Stomach (tissue), 8 donors: ENCODE measurements at regions not wholly inside any gene's neighbourhood (a gene's known extent, or its start where the extent isn't known, plus 50 kb on each side); places are given as distances from the start of the nearest gene placed in this dataset.

Experiments used
- DNase-seq, 2 donors: peaks; one replicate each; pipeline versions ENCODE4 v3.0.0 to v3.0.0-alpha.2; 2013 to 2019
- H3K27ac ChIP-seq, 5 donors: fragments of 200-600 bp in 4 of 5; sonication (generic) in 4 of 5; one replicate each; pipeline ENCODE4 v1.5.1; 2013 to 2019; ENCODE audit warnings: mild to moderate bottlenecking in 1 of 5, moderate library complexity in 1 of 5
- H3K27me3 ChIP-seq, 3 donors: fragments of 200-600 bp; sonication (generic); one replicate each; pipeline ENCODE4 v1.5.1; 2017 to 2019; ENCODE audit warnings: mixed run types in 1 of 3
- H3K36me3 ChIP-seq, 4 donors: fragments of 200-600 bp; sonication (generic); 1 replicate in 3 of 4; 2 replicates in 1 of 4; pipeline ENCODE4 v1.5.1; 2016 to 2019
- H3K4me1 ChIP-seq, 4 donors: fragments of 200-600 bp; sonication (generic); one replicate each; pipeline ENCODE4 v1.5.1; 2016 to 2019
- H3K4me3 ChIP-seq, 4 donors: fragments of 200-600 bp; sonication (generic) in 3 of 4; one replicate each; pipeline ENCODE4 v1.5.1; 2016 to 2019; ENCODE audit warnings: mild to moderate bottlenecking in 1 of 4
- H3K9me3 ChIP-seq, 4 donors: fragments of 200-600 bp; sonication (generic); one replicate each; pipeline ENCODE4 v1.5.1; 2016 to 2019
- EP300 ChIP-seq: sonication (generic); formaldehyde crosslinking; IDR thresholded peaks from one replicate; pipeline ENCODE4 v1.6.1; 2017; ENCODE audit warnings: antibody characterized with exemption
- POLR2A ChIP-seq, 4 donors: fragments of 450-650 bp; IDR thresholded peaks; one replicate each; pipeline ENCODE4 v1.6.1; 2016; ENCODE audit warnings: antibody characterized with exemption in 4 of 4, control low read depth in 2 of 4, mild to moderate bottlenecking in 1 of 4, moderate library complexity in 1 of 4
- POLR2AphosphoS5 ChIP-seq, 3 donors: sonication (generic); formaldehyde crosslinking; IDR thresholded peaks; one replicate each; pipeline ENCODE4 v1.6.1; 2016; ENCODE audit warnings: antibody characterized with exemption in 3 of 3
- WGBS, 5 donors: extraction: QIAGEN DNeasy Blood & Tissue Kit in 3 of 5; methylation state at CpG; one replicate each; pipeline versions ENCODE4 v1.1.5 to v1.1.7; 2013 to 2018; 5-methylcytosine and 5-hydroxymethylcytosine counted together
- intact Hi-C: fragments of 100-400 bp; cut with DNase I; formaldehyde crosslinking; loops from one replicate; pipeline ENCODE4 v1.15.1; 2023; ENCODE audit warnings: low total_unique reads
- TF ChIP-seq, protein P1 (sequence below), 7 experiments: fragments of 450-650 bp in 4 of 7; fragments of 200-600 bp in 3 of 7; sonication (generic) in 3 of 7; IDR thresholded peaks; one replicate each; pipeline ENCODE4 v1.5.1; 2016 to 2019; ENCODE audit warnings: antibody characterized with exemption in 7 of 7, control low read depth in 2 of 7, mild to moderate bottlenecking in 1 of 7
- donor health status: healthy with polysubstance abuse.
- donor health status: Bipolar disorder and iron deficiency.
- donor health status: healthy.

GRCh38 chr9:101970609-101971008 lies 232.2 kb upstream of the GRIN3A start:
- intact Hi-C loops = no loop called here
- Histone ChIP-seq H3K27ac (no peak overlapping the region), H3K36me3 (no peaks in the 10 kb centered on the region), H3K4me3 (no peak overlapping the region), H3K4me1 (no peaks in the 10 kb centered on the region), H3K9me3 (no peaks in the 10 kb centered on the region), H3K27me3 (no peaks in the 10 kb centered on the region)
- no peak for DNase-seq
- TF ChIP-seq, protein P1, sequence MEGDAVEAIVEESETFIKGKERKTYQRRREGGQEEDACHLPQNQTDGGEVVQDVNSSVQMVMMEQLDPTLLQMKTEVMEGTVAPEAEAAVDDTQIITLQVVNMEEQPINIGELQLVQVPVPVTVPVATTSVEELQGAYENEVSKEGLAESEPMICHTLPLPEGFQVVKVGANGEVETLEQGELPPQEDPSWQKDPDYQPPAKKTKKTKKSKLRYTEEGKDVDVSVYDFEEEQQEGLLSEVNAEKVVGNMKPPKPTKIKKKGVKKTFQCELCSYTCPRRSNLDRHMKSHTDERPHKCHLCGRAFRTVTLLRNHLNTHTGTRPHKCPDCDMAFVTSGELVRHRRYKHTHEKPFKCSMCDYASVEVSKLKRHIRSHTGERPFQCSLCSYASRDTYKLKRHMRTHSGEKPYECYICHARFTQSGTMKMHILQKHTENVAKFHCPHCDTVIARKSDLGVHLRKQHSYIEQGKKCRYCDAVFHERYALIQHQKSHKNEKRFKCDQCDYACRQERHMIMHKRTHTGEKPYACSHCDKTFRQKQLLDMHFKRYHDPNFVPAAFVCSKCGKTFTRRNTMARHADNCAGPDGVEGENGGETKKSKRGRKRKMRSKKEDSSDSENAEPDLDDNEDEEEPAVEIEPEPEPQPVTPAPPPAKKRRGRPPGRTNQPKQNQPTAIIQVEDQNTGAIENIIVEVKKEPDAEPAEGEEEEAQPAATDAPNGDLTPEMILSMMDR (IDR thresholded peaks at IDR 0.05) = no peak
- TF ChIP-seq POLR2AphosphoS5 (IDR thresholded peaks at IDR 0.05) (no peak), EP300 (no peak), POLR2A (IDR thresholded peaks at IDR 0.05) (no peak)

DNA sequence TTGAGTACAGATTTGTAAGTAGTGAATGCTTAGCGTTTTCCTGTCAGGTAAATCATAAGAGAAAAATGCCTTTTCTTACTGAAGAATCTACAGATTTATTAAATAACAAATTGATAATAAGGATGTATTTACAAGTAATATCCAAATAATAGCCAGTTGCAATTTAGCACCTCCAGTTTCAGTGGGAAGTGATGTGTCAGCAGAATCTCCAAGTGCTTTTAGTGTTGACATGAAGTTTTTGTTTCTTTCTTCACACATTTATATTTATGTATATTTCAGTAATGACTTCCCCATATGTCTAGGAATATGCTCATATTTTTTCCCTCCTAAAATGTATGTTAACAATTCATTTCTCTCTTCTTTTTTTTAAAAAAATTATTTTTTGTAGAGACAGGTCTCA lies 229.9 kb upstream of the GRIN3A start:
- DNase-seq = no peak
- H3K27me3 ChIP-seq = no peaks in the 10 kb centered on the region
- TF ChIP-seq EP300 (no peak), POLR2A (IDR thresholded peaks at IDR 0.05) (no peak), POLR2AphosphoS5 (IDR thresholded peaks at IDR 0.05) (no peak)
- TF ChIP-seq, protein P1 (IDR thresholded peaks at IDR 0.05) = no peak
- no peak overlapping the region for H3K4me3 ChIP-seq
- no peaks in the 10 kb centered on the region for H3K4me1 ChIP-seq
- 84 to 89% (median 87%) methylated on average over 1 of the region's 1 CpG for WGBS, 5 donors
- no peaks in the 10 kb centered on the region for H3K9me3 ChIP-seq
- H3K36me3 ChIP-seq = no peaks in the 10 kb centered on the region
- intact Hi-C loops = no loop called here
- no peak overlapping the region for H3K27ac ChIP-seq

DNA sequence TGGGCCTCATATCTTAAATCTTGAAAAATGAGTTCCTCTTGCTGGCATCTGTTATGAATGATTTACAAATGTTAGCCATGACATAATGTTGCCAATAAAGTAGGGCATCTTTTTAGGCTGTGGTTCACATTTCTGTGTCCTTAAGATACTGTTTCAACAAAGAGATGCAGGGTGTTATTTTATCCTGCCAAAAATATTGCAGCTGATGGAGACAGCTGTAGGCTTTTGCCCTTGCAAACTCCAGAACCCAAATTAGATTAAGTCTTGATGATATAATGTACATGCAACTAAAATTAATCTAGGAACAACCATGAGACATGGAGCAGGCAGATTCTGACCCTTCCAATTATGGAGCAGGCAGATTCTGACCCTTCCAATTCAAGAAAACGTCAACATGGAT lies 228.2 kb upstream of the GRIN3A start:
- no peak overlapping the region for H3K27ac ChIP-seq
- no peak for DNase-seq
- TF ChIP-seq POLR2AphosphoS5 (IDR thresholded peaks at IDR 0.05) (no peak), POLR2A (IDR thresholded peaks at IDR 0.05) (no peak), EP300 (no peak)
- TF ChIP-seq, protein P1 (IDR thresholded peaks at IDR 0.05) = no peak
- no peak overlapping the region for H3K4me3 ChIP-seq
- no peaks in the 10 kb centered on the region for H3K4me1 ChIP-seq
- H3K27me3 ChIP-seq = no peaks in the 10 kb centered on the region
- H3K9me3 ChIP-seq = no peaks in the 10 kb centered on the region
- WGBS, 5 donors = 25 to 62% (median 43%) methylated on average over 1 of the region's 1 CpG
- no peaks in the 10 kb centered on the region for H3K36me3 ChIP-seq
- intact Hi-C loops = no loop called here

DNA sequence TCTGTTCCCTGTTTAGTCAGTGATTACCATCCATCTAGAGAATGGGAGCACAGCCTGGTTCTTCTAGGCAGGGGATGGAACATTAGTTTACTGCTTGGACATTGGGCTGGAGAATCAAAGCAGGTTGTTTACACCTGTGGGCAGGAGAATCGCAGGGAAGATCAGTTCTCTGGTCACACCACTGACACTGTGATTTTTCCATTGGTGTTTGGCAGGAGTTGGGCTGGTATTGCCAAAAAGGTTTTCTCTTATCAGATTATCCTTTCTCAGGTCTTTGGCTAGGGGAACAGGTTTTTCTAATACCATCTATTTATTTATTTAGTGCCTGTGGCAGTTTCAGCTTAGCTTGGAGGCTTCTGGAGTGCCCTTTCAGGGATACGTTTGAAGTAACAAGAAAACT lies 219.3 kb upstream of the GRIN3A start:
- H3K27ac ChIP-seq = no peak overlapping the region
- 21 to 66% (median 58%) methylated on average over 1 to 2 of the region's 2 CpGs for WGBS, 5 donors
- TF ChIP-seq, protein P1 (IDR thresholded peaks at IDR 0.05) = no peak
- TF ChIP-seq POLR2AphosphoS5 (IDR thresholded peaks at IDR 0.05) (no peak), POLR2A (IDR thresholded peaks at IDR 0.05) (no peak), EP300 (no peak)
- DNase-seq = no peak
- no peaks in the 10 kb centered on the region for H3K27me3 ChIP-seq
- intact Hi-C loops = no loop called here
- H3K36me3 ChIP-seq = no peaks in the 10 kb centered on the region
- no peaks in the 10 kb centered on the region for H3K9me3 ChIP-seq
- H3K4me1 ChIP-seq = no peaks in the 10 kb centered on the region
- H3K4me3 ChIP-seq = no peak overlapping the region
